GM12878 (cell line): ENCODE measurements at regions not wholly inside any gene's neighbourhood (a gene's known extent, or its start where the extent isn't known, plus 50 kb on each side); places are given as distances from the start of the nearest gene placed in this dataset.

Experiments used
- ATAC-seq: fragments of 200-7000 bp; cut with Tn5 transposase; 3 replicates; pipeline ENCODE4 v1.9.1; 2020; ENCODE audit warnings: mild to moderate bottlenecking, moderate library complexity
- BruUV-seq: library from RNA; stranded (reverse); fragments of 400-500 nt; replicated peaks from 2 replicates; lab custom pipeline; 2021; lab: Mats Ljungman, UMichigan
- CTCF ChIA-PET: fragments of 300-600 bp; sonication (Branson Sonifier 250); formaldehyde crosslinking; extraction: SDS; loops from one replicate; lab custom pipeline; 2021; ENCODE audit warnings: inconsistent platforms; lab: Yijun Ruan, JAX
- POLR2A ChIA-PET: fragments of 350-600 bp; formaldehyde crosslinking; extraction: SDS; loops from one replicate; lab custom pipeline; 2021; ENCODE audit warnings: inconsistent platforms; lab: Charles Lee
- RAD21 ChIA-PET: fragments of 300-600 bp; sonication (Branson Sonifier 250); formaldehyde crosslinking; loops from one replicate; lab custom pipeline; 2023; ENCODE audit warnings: antibody characterized with exemption; ENCODE audit not compliant: unreplicated experiment; lab: Charles Lee
- SMC1A ChIA-PET: fragments of 300-600 bp; sonication (Branson Sonifier 250); formaldehyde crosslinking; loops from one replicate; lab custom pipeline; 2023; ENCODE audit not compliant: unreplicated experiment, uncharacterized antibody; lab: Charles Lee
- DNase-seq: peaks from one replicate; pipeline ENCODE4 v3.0.0-alpha.2; 2011; ENCODE audit warnings: low read depth, low spot score
- FAIRE-seq: peaks from 3 replicates; lab custom pipeline; 2011; peaks lifted over from hg19 to GRCh38; lab: Jason Lieb, UNC
- H2AFZ ChIP-seq: 2 replicates; pipeline ENCODE4 v1.6.0; 2011; ENCODE audit warnings: low read depth, low read length, control low read depth; ENCODE audit not compliant: control insufficient read depth
- H3K27ac ChIP-seq: 2 replicates; pipeline ENCODE4 v1.5.1; 2011; ENCODE audit warnings: control low read depth; ENCODE audit not compliant: control insufficient read depth, insufficient read depth
- H3K27me3 ChIP-seq, 2 experiments: replicated peaks in 1 of 2; 2 replicates each; pipeline versions ENCODE4 v1.6.0 to v1.6.1; 2011; ENCODE audit warnings: low read length in 1 of 2; ENCODE audit not compliant: control insufficient read depth in 2 of 2, insufficient read depth in 2 of 2
- H3K36me3 ChIP-seq, 2 experiments: 2 replicates each; pipeline ENCODE4 v1.5.1; 2011; ENCODE audit warnings: low read length in 1 of 2; ENCODE audit not compliant: control insufficient read depth in 2 of 2, insufficient read depth in 2 of 2
- H3K4me1 ChIP-seq: 2 replicates; pipeline ENCODE4 v1.6.1; 2011; ENCODE audit warnings: mild to moderate bottlenecking, low read length, moderate library complexity, mixed read lengths; ENCODE audit not compliant: control insufficient read depth, insufficient read depth
- H3K4me2 ChIP-seq: 2 replicates; pipeline ENCODE4 v1.6.0; 2011; ENCODE audit warnings: control low read depth; ENCODE audit not compliant: control insufficient read depth, insufficient read depth
- H3K4me3 ChIP-seq: fragments of 200-600 bp; sonication (generic); 2 replicates; pipeline ENCODE4 v1.5.1; 2016
- H3K79me2 ChIP-seq: 2 replicates; pipeline ENCODE4 v1.6.0; 2011; ENCODE audit warnings: low read length; ENCODE audit not compliant: control insufficient read depth, insufficient read depth
- H3K9ac ChIP-seq: 2 replicates; pipeline ENCODE4 v1.8.0; 2011; ENCODE audit warnings: low read length, control low read depth, mixed read lengths; ENCODE audit not compliant: control insufficient read depth, insufficient read depth
- H3K9me3 ChIP-seq: replicated peaks from 3 replicates; pipeline ENCODE4 v1.5.1; 2011; ENCODE audit warnings: mild to moderate bottlenecking, low read length; ENCODE audit not compliant: control insufficient read depth, insufficient read depth
- H4K20me1 ChIP-seq: 2 replicates; pipeline ENCODE4 v1.6.0; 2011; ENCODE audit not compliant: control insufficient read depth, insufficient read depth
- CHD2 ChIP-seq: IDR thresholded peaks from 2 replicates; pipeline ENCODE4 v1.6.1; 2011; ENCODE audit warnings: low read depth, low read length, improper control_type of control experiment, borderline replicate concordance
- E4F1 ChIP-seq: fragments of 450-650 bp; IDR thresholded peaks from 2 replicates; pipeline ENCODE4 v1.6.1; 2018; ENCODE audit warnings: borderline replicate concordance, mild to moderate bottlenecking; ENCODE audit not compliant: partially characterized antibody
- GABPA ChIP-seq: IDR thresholded peaks from 2 replicates; pipeline ENCODE4 v1.6.1; 2014; ENCODE audit warnings: antibody characterized with exemption, low read depth, mild to moderate bottlenecking, inconsistent platforms
- NR2C2 ChIP-seq: IDR thresholded peaks from 2 replicates; pipeline ENCODE4 v1.6.1; 2011; ENCODE audit warnings: borderline replicate concordance, low read depth; ENCODE audit not compliant: control insufficient read depth, insufficient read length
- SKIL ChIP-seq: fragments of 450-650 bp; IDR thresholded peaks from 2 replicates; pipeline ENCODE4 v1.6.1; 2017; ENCODE audit warnings: mild to moderate bottlenecking, low read depth, inconsistent platforms; ENCODE audit not compliant: poor library complexity, severe bottlenecking
- SMARCA5 ChIP-seq: fragments of 450-650 bp; IDR thresholded peaks from 2 replicates; pipeline ENCODE4 v1.6.1; 2017; ENCODE audit warnings: mild to moderate bottlenecking
- WRNIP1 ChIP-seq: IDR thresholded peaks from 2 replicates; pipeline ENCODE4 v1.6.1; 2011; ENCODE audit warnings: low read depth, low read length, improper control_type of control experiment, borderline replicate concordance
- WGBS: methylation state at CpG from one replicate; pipeline ENCODE4 v1.1.6; 2016; ENCODE audit warnings: low lambda C conversion rate; ENCODE audit not compliant: insufficient replicate concordance, insufficient coverage; ENCODE audit errors: missing lambda C conversion rate; 5-methylcytosine and 5-hydroxymethylcytosine counted together
- in situ Hi-C: fragments of 300-500 bp; cut with MboI; formaldehyde crosslinking; loops from 9 replicates; pipeline ENCODE4 v1.14.3; 2018; ENCODE audit warnings: mixed read lengths
- intact Hi-C: fragments of 100-400 bp; cut with micrococcal nuclease; formaldehyde crosslinking; loops from one replicate; pipeline ENCODE4 v1.14.2; 2022; ENCODE audit not compliant: unreplicated experiment

GRCh38 chr14:53640695-53641094, 315.9 kb downstream of the BMP4 start:
- ChIA-PET CTCF (interaction anchor here (1.4 kb wide), 1 partner anchor 10 kb away, joined by 3 read pairs; no protein-coding TSS in a partner anchor), POLR2A (no interaction called here), RAD21 (no interaction called here)
- in situ Hi-C loops = no loop called here
- TF ChIP-seq SMARCA5 (no peak), CHD2 (no peak), GABPA (no peak), WRNIP1 (no peak), E4F1 (no peak), NR2C2 (no peak), SKIL (no peak)
- TF ChIP-seq, all 136 proteins: peak for 0
- no peak for DNase-seq
- H3K27me3 ChIP-seq = no peaks in the 10 kb centered on the region; a peak in 2 of 4 replicates
- H3K9ac ChIP-seq = no peak overlapping the region
- no TSS peak for BruUV-seq
- SMC1A ChIA-PET = interaction anchor here (0.7 to 1.3 kb wide), 3 partner anchors 9 to 1543 kb away, joined by 3 read pairs; no protein-coding TSS in a partner anchor
- no peak for FAIRE-seq
- H3K9me3 ChIP-seq = no peaks in the 10 kb centered on the region
- H3K4me1 ChIP-seq = no peaks in the 10 kb centered on the region
- no peaks in the 10 kb centered on the region for H3K36me3 ChIP-seq
- H3K4me2 ChIP-seq = no peak overlapping the region
- H3K79me2 ChIP-seq = no peaks in the 10 kb centered on the region
- H2AFZ ChIP-seq = no peak overlapping the region
- H4K20me1 ChIP-seq = no peaks in the 10 kb centered on the region
- no peak overlapping the region for H3K27ac ChIP-seq
- no peak overlapping the region for H3K4me3 ChIP-seq
- ATAC-seq = no peak
- intact Hi-C loops = no loop called here
- WGBS = 65% methylated on average over 4 of the region's 4 CpGs
